NCI-H128 (cell line): ENCODE measurements at regions not wholly inside any gene's neighbourhood (a gene's known extent, or its start where the extent isn't known, plus 50 kb on each side); places are given as distances from the start of the nearest gene placed in this dataset.

Experiments
- DNase-seq: peaks from one replicate; lab custom pipeline; 2025; ENCODE audit not compliant: unreplicated experiment; lab: John Stamatoyannopoulos, UW

- no peak for DNase-seq
Observed at GRCh38 chr17:79424471-79425185, 186.2 kb downstream of the RBFOX3 start.

GRCh38 chr17:79423811-79424465 lies 186.9 kb downstream of the RBFOX3 start:
- no peak for DNase-seq

- DNase-seq, result no peak
Observed at GRCh38 chr17:79422236-79422635, 188.6 kb downstream of the RBFOX3 start.

- DNase-seq, result no peak
Observed at GRCh38 chr17:79420318-79421243, 190.3 kb downstream of the RBFOX3 start.

GRCh38 chr17:79417476-79417988 lies 193.3 kb downstream of the RBFOX3 start:
- no peak for DNase-seq

- no peak for DNase-seq
Observed at GRCh38 chr17:79415909-79416308, 194.9 kb downstream of the RBFOX3 start.

GRCh38 chr17:79415365-79415764 lies 195.5 kb downstream of the RBFOX3 start:
- DNase-seq, result no peak

- DNase-seq, result no peak
Observed at GRCh38 chr17:79414793-79415211, 196.0 kb downstream of the RBFOX3 start.

GRCh38 chr17:79414063-79414792 lies 196.6 kb downstream of the RBFOX3 start:
- no peak for DNase-seq

GRCh38 chr17:79413611-79414010 lies 197.2 kb downstream of the RBFOX3 start:
- no peak for DNase-seq

GRCh38 chr17:79412886-79413390 lies 197.9 kb downstream of the RBFOX3 start:
- no peak for DNase-seq

GRCh38 chr17:79412110-79412509 lies 198.7 kb downstream of the RBFOX3 start:
- DNase-seq, result no peak

GRCh38 chr17:79411419-79411818 lies 199.4 kb downstream of the RBFOX3 start:
- DNase-seq, result no peak

- DNase-seq, result no peak
Observed at GRCh38 chr17:79410681-79411080, 200.2 kb downstream of the RBFOX3 start.

GRCh38 chr17:79408251-79408650 lies 202.6 kb downstream of the RBFOX3 start:
- no peak for DNase-seq

- DNase-seq, result no peak
Observed at GRCh38 chr17:79407385-79407784, 203.5 kb downstream of the RBFOX3 start.

- no peak for DNase-seq
Observed at GRCh38 chr17:79406316-79406715, 204.5 kb downstream of the RBFOX3 start.

- no peak for DNase-seq
Observed at GRCh38 chr17:79405823-79406222, 205.0 kb downstream of the RBFOX3 start.

GRCh38 chr17:79404136-79404911 lies 206.5 kb downstream of the RBFOX3 start:
- no peak for DNase-seq
